Esophagus muscularis mucosa (tissue), 4 donors: ENCODE measurements at regions not wholly inside any gene's neighbourhood (a gene's known extent, or its start where the extent isn't known, plus 50 kb on each side); places are given as distances from the start of the nearest gene placed in this dataset.

Experiments used
- DNase-seq: peaks from one replicate; pipeline ENCODE4 v3.0.0-alpha.2; 2017; ENCODE audit errors: extremely low spot score
- H3K27ac ChIP-seq, 4 donors: fragments of 200-600 bp; sonication (generic); replicated peaks in 1 of 4; 1 replicate in 3 of 4; 2 replicates in 1 of 4; pipeline ENCODE4 v1.5.1; 2016 to 2019; ENCODE audit warnings: mild to moderate bottlenecking in 1 of 4
- H3K27me3 ChIP-seq, 4 donors: fragments of 200-600 bp; sonication (generic); one replicate each; pipeline versions ENCODE4 v1.5.1 to v1.6.0; 2016 to 2019
- H3K36me3 ChIP-seq, 4 donors: fragments of 200-600 bp; sonication (generic); one replicate each; pipeline ENCODE4 v1.5.1; 2016 to 2019
- H3K4me1 ChIP-seq, 4 donors: fragments of 200-600 bp; sonication (generic); one replicate each; pipeline ENCODE4 v1.5.1; 2016 to 2019
- H3K4me3 ChIP-seq, 4 donors: fragments of 200-600 bp; sonication (generic); 1 replicate in 2 of 4; 2 replicates in 2 of 4; pipeline ENCODE4 v1.5.1; 2016 to 2019; ENCODE audit warnings: mild to moderate bottlenecking in 4 of 4, moderate library complexity in 1 of 4
- H3K9me3 ChIP-seq, 4 donors: fragments of 200-600 bp; sonication (generic); 1 replicate in 3 of 4; 2 replicates in 1 of 4; pipeline ENCODE4 v1.5.1; 2016 to 2019
- EP300 ChIP-seq: sonication (generic); formaldehyde crosslinking; IDR thresholded peaks from one replicate; pipeline ENCODE4 v1.6.1; 2017; ENCODE audit warnings: antibody characterized with exemption
- POLR2A ChIP-seq: fragments of 450-650 bp; IDR thresholded peaks from one replicate; pipeline ENCODE4 v1.6.1; 2017; ENCODE audit warnings: antibody characterized with exemption, moderate library complexity, mild to moderate bottlenecking, low read depth
- POLR2AphosphoS5 ChIP-seq, 2 donors: sonication (generic); formaldehyde crosslinking; IDR thresholded peaks; one replicate each; pipeline ENCODE4 v1.6.1; 2017; ENCODE audit warnings: antibody characterized with exemption in 2 of 2
- WGBS: methylation state at CpG from one replicate; pipeline ENCODE4 v1.1.5; 2018; 5-methylcytosine and 5-hydroxymethylcytosine counted together
- intact Hi-C: fragments of 100-400 bp; cut with DNase I; formaldehyde crosslinking; loops from one replicate; pipeline ENCODE4 v1.15.1; 2023
- TF ChIP-seq, protein P1 (sequence below), 3 experiments: fragments of 200-600 bp in 2 of 3; fragments of 450-650 bp in 1 of 3; sonication (generic) in 2 of 3; IDR thresholded peaks; one replicate each; pipeline ENCODE4 v1.5.1; 2017 to 2019; ENCODE audit warnings: antibody characterized with exemption in 3 of 3, mild to moderate bottlenecking in 2 of 3, moderate library complexity in 1 of 3

DNA sequence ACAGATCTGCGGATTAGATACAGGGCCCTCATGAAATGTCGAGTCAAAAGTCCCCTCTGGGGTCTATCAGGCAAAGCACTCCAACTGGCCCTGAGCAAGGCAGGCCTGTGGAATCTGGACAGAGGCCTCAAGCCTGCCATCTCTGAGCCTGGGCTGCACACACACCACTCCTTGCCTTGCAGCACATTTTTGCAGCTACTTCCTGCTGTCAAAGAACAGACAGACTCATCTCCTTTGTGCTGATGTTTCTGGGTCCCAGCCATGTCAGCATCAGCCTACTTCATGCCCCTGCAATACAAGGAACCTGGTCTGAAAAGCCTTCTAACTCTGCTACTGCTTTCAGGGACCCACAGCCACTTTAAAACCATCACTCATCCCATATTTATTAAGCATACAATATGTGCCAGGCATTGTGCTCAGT is 60.6 kb upstream of the IL12A start:
- Histone ChIP-seq H3K9me3 (no peaks in the 10 kb centered on the region), H3K4me1 (peaks cover 10 to 21% (median 18%) of the 10 kb centered on the region in 4 donors), H3K27ac (peak overlapping the region; percentile 4 to 42 (median 31)), H3K4me3 (no peak overlapping the region), H3K27me3 (no peaks in the 10 kb centered on the region), H3K36me3 (no peaks in the 10 kb centered on the region)
- intact Hi-C loops = no loop called here
- DNase-seq = peak; percentile 81
- TF ChIP-seq POLR2AphosphoS5 (IDR thresholded peaks at IDR 0.05) = no peak
- TF ChIP-seq, protein P1, sequence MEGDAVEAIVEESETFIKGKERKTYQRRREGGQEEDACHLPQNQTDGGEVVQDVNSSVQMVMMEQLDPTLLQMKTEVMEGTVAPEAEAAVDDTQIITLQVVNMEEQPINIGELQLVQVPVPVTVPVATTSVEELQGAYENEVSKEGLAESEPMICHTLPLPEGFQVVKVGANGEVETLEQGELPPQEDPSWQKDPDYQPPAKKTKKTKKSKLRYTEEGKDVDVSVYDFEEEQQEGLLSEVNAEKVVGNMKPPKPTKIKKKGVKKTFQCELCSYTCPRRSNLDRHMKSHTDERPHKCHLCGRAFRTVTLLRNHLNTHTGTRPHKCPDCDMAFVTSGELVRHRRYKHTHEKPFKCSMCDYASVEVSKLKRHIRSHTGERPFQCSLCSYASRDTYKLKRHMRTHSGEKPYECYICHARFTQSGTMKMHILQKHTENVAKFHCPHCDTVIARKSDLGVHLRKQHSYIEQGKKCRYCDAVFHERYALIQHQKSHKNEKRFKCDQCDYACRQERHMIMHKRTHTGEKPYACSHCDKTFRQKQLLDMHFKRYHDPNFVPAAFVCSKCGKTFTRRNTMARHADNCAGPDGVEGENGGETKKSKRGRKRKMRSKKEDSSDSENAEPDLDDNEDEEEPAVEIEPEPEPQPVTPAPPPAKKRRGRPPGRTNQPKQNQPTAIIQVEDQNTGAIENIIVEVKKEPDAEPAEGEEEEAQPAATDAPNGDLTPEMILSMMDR (IDR thresholded peaks at IDR 0.05) = no peak
- TF ChIP-seq POLR2A = no peak
- TF ChIP-seq EP300 = no peak
- 71% methylated on average over 2 of the region's 2 CpGs for WGBS

DNA sequence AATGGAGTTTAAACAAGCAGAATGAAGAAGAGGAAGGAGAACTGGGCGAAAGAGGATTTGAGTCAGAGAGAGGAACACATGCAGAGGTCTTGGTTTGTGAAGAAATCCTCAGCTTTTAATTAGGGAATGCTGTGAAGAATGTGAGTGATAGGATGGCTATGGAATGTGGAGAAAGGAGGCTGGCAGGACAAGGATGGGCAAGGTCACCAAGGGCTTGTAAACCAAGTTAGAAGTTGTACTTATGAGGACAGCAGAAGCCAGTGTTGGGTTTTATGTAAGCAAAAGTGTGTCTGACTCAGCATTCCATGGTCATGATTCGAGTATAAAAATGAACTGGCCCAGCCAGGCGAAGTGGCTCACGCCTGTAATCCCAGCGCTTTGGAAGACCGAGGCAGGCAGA is 60.0 kb upstream of the IL12A start:
- no peaks in the 10 kb centered on the region for H3K27me3 ChIP-seq
- no peak for TF ChIP-seq POLR2A
- TF ChIP-seq, protein P1 (IDR thresholded peaks at IDR 0.05) = no peak
- no peak for TF ChIP-seq POLR2AphosphoS5 (IDR thresholded peaks at IDR 0.05)
- no peak for TF ChIP-seq EP300
- peaks cover 0 to 2% (median 0%) of the 10 kb centered on the region in 4 donors for H3K9me3 ChIP-seq
- H3K4me3 ChIP-seq = no peak overlapping the region
- intact Hi-C loops = no loop called here
- peak overlapping the region; percentile 4 to 42 (median 31) for H3K27ac ChIP-seq
- H3K4me1 ChIP-seq = peaks cover 10 to 21% (median 18%) of the 10 kb centered on the region in 4 donors
- H3K36me3 ChIP-seq = no peaks in the 10 kb centered on the region
- 66% methylated on average over 6 of the region's 6 CpGs for WGBS
- peak; percentile 86 for DNase-seq

DNA sequence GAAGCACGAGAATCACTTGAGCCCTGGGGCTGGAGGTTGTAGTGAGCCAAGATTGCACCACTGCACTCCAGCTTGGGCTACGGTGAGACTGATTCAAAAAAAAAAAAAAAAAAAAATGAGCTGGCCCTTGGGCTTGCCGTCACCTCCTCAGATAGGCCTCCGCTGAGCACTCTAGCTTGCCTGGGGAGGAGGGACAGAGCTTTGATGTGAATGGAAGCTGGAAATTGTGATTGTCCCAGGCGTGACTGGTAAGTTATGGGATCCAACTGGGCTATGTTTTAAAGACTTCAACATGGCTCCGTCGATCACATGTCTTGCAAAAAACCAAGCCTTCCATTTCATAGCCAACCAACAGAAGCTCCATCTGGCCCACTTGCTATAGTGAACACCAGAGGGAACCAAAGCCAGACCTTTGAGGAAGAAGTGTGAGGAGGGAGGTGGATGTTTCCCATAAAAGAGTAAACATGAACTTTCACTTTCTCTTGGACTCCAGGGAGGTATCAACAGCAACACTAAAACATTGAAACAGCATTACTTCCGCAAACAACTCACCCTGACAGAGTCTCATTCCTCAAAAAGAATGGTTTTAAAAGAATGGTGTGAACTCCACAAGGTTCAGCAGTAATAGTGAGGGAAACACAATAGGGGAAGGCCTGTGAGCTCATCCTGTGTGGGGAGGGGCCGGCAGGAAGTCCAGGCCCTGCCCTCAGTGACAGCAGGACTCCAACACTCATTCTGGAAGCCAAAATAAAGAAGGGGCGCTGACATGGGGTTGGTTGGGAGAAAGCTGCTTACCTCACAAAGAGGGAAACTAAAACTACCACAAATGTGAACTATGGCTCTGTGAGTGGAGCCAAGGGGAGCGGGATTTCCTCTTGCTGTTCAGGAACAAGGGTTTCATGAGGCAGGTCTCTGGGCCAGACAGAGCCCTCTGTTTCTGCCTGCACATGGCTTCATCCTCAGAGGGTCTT is 59.2 kb upstream of the IL12A start:
- H3K27ac ChIP-seq = peak overlapping the region; percentile 4 to 42 (median 31)
- H3K36me3 ChIP-seq = no peaks in the 10 kb centered on the region
- no peaks in the 10 kb centered on the region for H3K27me3 ChIP-seq
- intact Hi-C loops = no loop called here
- H3K4me1 ChIP-seq = peaks cover 10 to 21% (median 18%) of the 10 kb centered on the region in 4 donors
- TF ChIP-seq EP300 = no peak
- TF ChIP-seq POLR2A = no peak
- TF ChIP-seq, protein P1 (IDR thresholded peaks at IDR 0.05) = peak in 2 of 3 experiments; percentile 5 to 19
- TF ChIP-seq POLR2AphosphoS5 (IDR thresholded peaks at IDR 0.05) = no peak
- H3K9me3 ChIP-seq = peaks cover 0 to 10% (median 6%) of the 10 kb centered on the region in 4 donors
- H3K4me3 ChIP-seq = no peak overlapping the region
- 89% methylated on average over 11 of the region's 11 CpGs for WGBS
- peak; percentile 88 for DNase-seq

DNA sequence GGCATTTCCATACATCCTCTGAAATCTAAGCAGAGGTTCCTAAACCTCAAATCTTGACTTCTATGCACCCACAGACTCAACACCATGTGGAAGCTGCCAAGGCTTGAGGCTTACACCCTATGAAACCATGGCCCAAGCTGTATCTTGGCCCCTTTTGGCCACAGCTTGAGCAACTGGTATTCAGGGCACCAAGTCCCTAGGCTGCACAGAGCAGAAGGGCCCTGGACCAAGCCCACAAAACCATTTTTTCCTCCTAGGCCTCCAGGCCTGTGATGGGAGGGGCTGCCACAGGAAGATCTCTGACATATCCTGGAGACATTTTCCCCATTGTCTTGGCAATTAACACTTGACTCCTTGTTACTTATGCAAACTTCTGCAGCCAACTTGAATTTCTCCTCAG is 54.4 kb upstream of the IL12A start:
- Histone ChIP-seq H3K4me1 (peaks cover 0 to 6% (median 6%) of the 10 kb centered on the region in 4 donors), H3K27me3 (no peaks in the 10 kb centered on the region), H3K27ac (no peak overlapping the region), H3K4me3 (no peak overlapping the region), H3K9me3 (peaks cover 0 to 11% (median 8%) of the 10 kb centered on the region in 4 donors), H3K36me3 (no peaks in the 10 kb centered on the region)
- TF ChIP-seq, protein P1 (IDR thresholded peaks at IDR 0.05) = no peak
- TF ChIP-seq POLR2AphosphoS5 (IDR thresholded peaks at IDR 0.05) (no peak), POLR2A (no peak), EP300 (no peak)
- peak; percentile 74 for DNase-seq
- intact Hi-C loops = no loop called here
